Kidney (tissue), 13 donors: ENCODE measurements at regions not wholly inside any gene's neighbourhood (a gene's known extent, or its start where the extent isn't known, plus 50 kb on each side); places are given as distances from the start of the nearest gene placed in this dataset.

ENCODE experiments used
- DNase-seq, 5 donors: peaks; one replicate each; pipeline ENCODE4 v3.0.0-alpha.2; 2013 to 2020
- FAIRE-seq: peaks from 2 replicates; lab custom pipeline; 2012; peaks lifted over from hg19 to GRCh38; lab: Jason Lieb, UNC
- H3K27ac ChIP-seq, 2 donors: one replicate each; pipeline ENCODE4 v1.7.0; 2013; ENCODE audit warnings: low read depth in 2 of 2, low read length in 2 of 2, inconsistent platforms in 1 of 2
- H3K27me3 ChIP-seq: one replicate; pipeline ENCODE4 v1.7.1; 2013; ENCODE audit warnings: low read length, inconsistent platforms; ENCODE audit not compliant: control insufficient read depth, insufficient read depth
- H3K36me3 ChIP-seq, 3 donors: one replicate each; pipeline versions ENCODE4 v1.7.0 to v1.7.1; 2013; ENCODE audit warnings: low read length in 3 of 3, control low read depth in 1 of 3, inconsistent platforms in 1 of 3; ENCODE audit not compliant: insufficient read depth in 3 of 3, control insufficient read depth in 2 of 3
- H3K4me1 ChIP-seq, 3 donors: one replicate each; pipeline versions ENCODE4 v1.7.0 to v1.7.1; 2013; ENCODE audit warnings: low read length in 3 of 3, inconsistent platforms in 1 of 3, low read depth in 1 of 3; ENCODE audit not compliant: control insufficient read depth in 2 of 3, insufficient read depth in 2 of 3
- H3K4me3 ChIP-seq, 3 donors: one replicate each; pipeline versions ENCODE4 v1.7.0 to v1.8.1; 2013; ENCODE audit warnings: low read length in 3 of 3, control low read depth in 1 of 3, inconsistent platforms in 1 of 3
- H3K9ac ChIP-seq, 3 donors: one replicate each; pipeline versions ENCODE4 v1.7.0 to v1.7.1; 2013; ENCODE audit warnings: low read length in 3 of 3, control low read depth in 1 of 3, inconsistent platforms in 1 of 3
- H3K9me3 ChIP-seq, 3 donors: one replicate each; pipeline versions ENCODE4 v1.7.0 to v1.7.1; 2013; ENCODE audit warnings: low read length in 3 of 3, control low read depth in 1 of 3, inconsistent platforms in 1 of 3; ENCODE audit not compliant: control insufficient read depth in 2 of 3, insufficient read depth in 1 of 3
- intact Hi-C: fragments of 100-400 bp; cut with DNase I; formaldehyde crosslinking; loops from one replicate; pipeline ENCODE4 v1.11.1; 2022
- TF ChIP-seq, protein P1 (sequence below): IDR thresholded peaks from 3 replicates; pipeline ENCODE4 v1.5.1; 2012; ENCODE audit warnings: mild to moderate bottlenecking, moderate library complexity, borderline replicate concordance; ENCODE audit not compliant: insufficient read depth; ENCODE audit errors: extremely low read depth
- donor health status: control.
- donor health status: control.
- donor health status: control.
- donor health status: control.
- donor health status: control.
- donor health status: DM: yes; HTN: yes; CAD: no.
- donor health status: Normal renal cell carcinoma (clear cell type).

DNA sequence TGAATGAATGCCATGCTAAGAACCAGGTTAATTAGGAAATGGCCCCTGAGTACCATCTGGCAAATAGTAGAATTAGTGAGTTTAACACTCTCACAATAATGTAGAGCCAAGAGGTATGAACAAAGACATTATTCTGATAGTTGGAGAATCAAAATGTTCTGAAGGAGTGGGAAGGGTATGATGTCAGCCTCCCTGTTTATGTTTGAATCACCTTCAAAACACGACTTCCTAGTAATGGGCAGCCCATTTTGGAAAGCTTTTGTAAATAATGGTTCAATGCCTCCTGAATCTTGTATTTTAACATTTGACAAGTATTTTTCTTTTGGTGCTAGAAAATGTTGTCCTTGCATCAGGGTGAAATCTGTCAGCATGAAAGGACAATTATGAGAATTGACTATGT, 108.3 kb downstream of the DSEL start:
- Histone ChIP-seq H3K9ac (no peak overlapping the region), H3K4me3 (no peak overlapping the region), H3K36me3 (no peaks in the 10 kb centered on the region), H3K9me3 (no peaks in the 10 kb centered on the region), H3K27ac (no peak overlapping the region), H3K4me1 (no peaks in the 10 kb centered on the region), H3K27me3 (no peaks in the 10 kb centered on the region)
- DNase-seq (no peak), FAIRE-seq (no peak)
- TF ChIP-seq, protein P1, sequence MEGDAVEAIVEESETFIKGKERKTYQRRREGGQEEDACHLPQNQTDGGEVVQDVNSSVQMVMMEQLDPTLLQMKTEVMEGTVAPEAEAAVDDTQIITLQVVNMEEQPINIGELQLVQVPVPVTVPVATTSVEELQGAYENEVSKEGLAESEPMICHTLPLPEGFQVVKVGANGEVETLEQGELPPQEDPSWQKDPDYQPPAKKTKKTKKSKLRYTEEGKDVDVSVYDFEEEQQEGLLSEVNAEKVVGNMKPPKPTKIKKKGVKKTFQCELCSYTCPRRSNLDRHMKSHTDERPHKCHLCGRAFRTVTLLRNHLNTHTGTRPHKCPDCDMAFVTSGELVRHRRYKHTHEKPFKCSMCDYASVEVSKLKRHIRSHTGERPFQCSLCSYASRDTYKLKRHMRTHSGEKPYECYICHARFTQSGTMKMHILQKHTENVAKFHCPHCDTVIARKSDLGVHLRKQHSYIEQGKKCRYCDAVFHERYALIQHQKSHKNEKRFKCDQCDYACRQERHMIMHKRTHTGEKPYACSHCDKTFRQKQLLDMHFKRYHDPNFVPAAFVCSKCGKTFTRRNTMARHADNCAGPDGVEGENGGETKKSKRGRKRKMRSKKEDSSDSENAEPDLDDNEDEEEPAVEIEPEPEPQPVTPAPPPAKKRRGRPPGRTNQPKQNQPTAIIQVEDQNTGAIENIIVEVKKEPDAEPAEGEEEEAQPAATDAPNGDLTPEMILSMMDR: no peak
- intact Hi-C loops: no loop called here

DNA sequence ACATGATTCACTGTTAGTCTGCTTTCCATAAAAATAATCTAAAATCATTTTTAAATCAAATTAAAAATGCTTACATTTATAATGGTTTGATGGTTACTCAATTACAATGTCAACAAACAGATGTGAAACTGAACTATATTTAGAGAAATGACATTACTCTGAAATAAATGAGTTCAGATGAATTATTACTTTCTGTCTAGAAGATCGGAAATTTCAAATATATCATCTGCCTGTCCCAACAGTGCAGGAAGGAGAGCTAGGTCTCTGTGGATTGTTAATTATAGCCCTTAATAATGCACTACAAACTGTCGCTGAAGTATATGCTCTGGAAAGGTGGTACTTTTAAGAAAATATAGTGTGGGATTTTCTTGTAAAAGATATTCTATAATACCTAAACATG, 109.8 kb downstream of the DSEL start:
- TF ChIP-seq, protein P1: no peak
- Histone ChIP-seq H3K27me3 (no peaks in the 10 kb centered on the region), H3K36me3 (no peaks in the 10 kb centered on the region), H3K4me3 (no peak overlapping the region), H3K9me3 (no peaks in the 10 kb centered on the region), H3K27ac (no peak overlapping the region), H3K4me1 (no peaks in the 10 kb centered on the region), H3K9ac (no peak overlapping the region)
- intact Hi-C loops: no loop called here
- peak in 1 of 5 donors; percentile 4 for DNase-seq
- FAIRE-seq: no peak

DNA sequence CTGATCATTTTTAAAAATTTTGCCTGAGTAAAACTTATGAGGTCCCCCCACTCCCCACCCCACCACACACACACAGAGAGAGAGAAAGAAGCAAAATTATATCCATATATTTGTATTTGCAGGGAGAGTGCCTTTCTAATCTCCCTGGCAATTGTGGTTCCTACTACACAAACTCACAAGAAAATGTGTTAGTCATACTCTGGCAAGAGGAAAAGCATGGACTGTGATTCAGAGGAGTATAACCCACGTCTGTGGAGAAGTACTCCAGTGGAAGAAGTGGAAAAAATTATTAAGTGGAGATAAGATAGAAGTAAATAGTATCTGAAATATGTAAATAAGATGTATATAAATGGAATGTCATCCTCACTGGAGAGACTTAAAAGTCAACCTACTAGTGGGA, 114.0 kb downstream of the DSEL start:
- H3K9me3 ChIP-seq: peaks cover 0 to 3% (median 0%) of the 10 kb centered on the region in 3 donors
- intact Hi-C loops: no loop called here
- no peak overlapping the region for H3K27ac ChIP-seq
- H3K9ac ChIP-seq: no peak overlapping the region
- H3K27me3 ChIP-seq: no peaks in the 10 kb centered on the region
- FAIRE-seq (no peak), DNase-seq (no peak)
- TF ChIP-seq, protein P1: no peak
- no peaks in the 10 kb centered on the region for H3K4me1 ChIP-seq
- H3K4me3 ChIP-seq: no peak overlapping the region
- no peaks in the 10 kb centered on the region for H3K36me3 ChIP-seq

DNA sequence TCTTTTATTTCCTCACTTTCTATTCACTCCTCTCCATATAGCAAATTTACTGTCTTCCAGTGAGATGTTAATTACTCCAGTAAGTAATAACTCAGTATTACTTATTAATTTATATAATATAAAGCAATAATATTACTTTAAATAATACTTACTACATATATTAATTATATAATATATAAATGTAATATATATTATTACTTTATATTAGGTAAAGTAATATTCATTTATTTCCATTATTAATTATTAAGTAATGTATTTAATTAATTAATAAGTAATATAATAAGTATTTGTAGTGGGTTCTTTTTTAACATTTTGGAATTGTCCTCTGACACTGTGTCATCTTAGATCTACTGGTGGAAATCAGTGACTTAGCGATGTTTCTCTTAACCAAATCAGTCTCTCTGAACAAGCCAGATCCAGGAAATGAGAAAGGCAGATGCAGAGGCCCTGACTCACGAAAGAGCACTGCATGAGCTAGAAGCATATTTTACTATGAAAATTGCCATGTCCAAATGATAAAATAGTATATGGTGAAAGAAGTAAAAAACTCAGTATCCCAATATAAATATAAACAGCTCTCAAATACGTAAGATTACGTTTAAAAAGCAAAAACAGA, 115.9 kb downstream of the DSEL start:
- H3K36me3 ChIP-seq: no peaks in the 10 kb centered on the region
- no peaks in the 10 kb centered on the region for H3K4me1 ChIP-seq
- FAIRE-seq (peak; percentile 85), DNase-seq (no peak)
- TF ChIP-seq, protein P1: no peak
- H3K27me3 ChIP-seq: no peaks in the 10 kb centered on the region
- no peak overlapping the region for H3K9ac ChIP-seq
- peaks cover 0 to 6% (median 3%) of the 10 kb centered on the region in 3 donors for H3K9me3 ChIP-seq
- H3K4me3 ChIP-seq: no peak overlapping the region
- no peak overlapping the region for H3K27ac ChIP-seq
- intact Hi-C loops: no loop called here
